ENCODE measurements at regions not wholly inside any gene's neighbourhood (a gene's known extent, or its start where the extent isn't known, plus 50 kb on each side); places are given as distances from the start of the nearest gene placed in this dataset.

DNA sequence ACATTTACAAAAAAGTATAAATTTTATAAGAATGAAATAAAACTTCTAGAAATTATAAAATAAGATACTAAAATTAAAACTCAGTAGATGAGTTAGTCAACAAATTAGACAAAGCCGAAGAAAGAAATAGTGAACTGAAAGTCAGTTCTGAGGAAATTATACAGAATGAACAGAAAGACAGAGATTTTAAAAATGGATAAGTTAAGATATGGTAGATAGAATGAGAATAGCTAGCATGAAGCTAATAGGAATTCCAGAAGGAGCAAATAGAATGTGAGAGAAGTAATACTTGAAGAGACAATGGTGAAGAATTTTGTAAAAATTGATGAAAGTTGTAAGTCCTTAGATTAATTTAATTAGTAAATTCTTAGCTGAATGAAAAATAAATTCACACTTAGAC lies 430.4 kb upstream of the RUNX1 start:
- Histone ChIP-seq H3K4me3 (ENCODE audit: low read length) (no peak overlapping the region), H3K9ac (ENCODE audit: low read length) (no peak overlapping the region), H3K27me3 (replicated peaks; ENCODE audit: control insufficient read depth, insufficient read depth, low read length) (no peaks in the 10 kb centered on the region), H3K4me1 (ENCODE audit: control insufficient read depth, insufficient read depth, low read length) (peaks cover 27% of the 10 kb centered on the region), H3K36me3 (ENCODE audit: control insufficient read depth, insufficient read depth, low read length, severe bottlenecking) (no peaks in the 10 kb centered on the region), H3K9me3 (ENCODE audit: control insufficient read depth, low read length) (peaks cover 6% of the 10 kb centered on the region)
- DNase-seq (ENCODE audit: low read depth): no peak

DNA sequence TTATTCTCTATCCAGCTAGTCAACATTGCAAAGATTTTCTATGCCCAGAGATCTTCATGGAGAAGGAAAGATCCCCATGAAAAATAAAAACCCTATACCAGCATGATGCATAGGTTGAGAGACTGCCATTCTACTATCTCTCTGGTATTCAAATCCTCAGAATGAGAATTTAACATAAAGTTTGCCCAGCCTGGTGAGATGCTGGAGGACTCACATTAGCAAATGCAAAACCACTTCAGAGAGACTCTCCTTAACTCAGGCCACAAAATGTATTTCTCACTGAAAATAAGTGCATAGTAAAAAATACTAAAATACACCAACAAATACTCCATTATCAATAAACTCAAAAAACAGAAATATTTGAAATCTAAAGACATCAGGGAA lies 430.0 kb upstream of the RUNX1 start:
- H3K9me3 ChIP-seq (ENCODE audit: control insufficient read depth, low read length): peaks cover 6% of the 10 kb centered on the region
- peaks cover 27% of the 10 kb centered on the region for H3K4me1 ChIP-seq (ENCODE audit: control insufficient read depth, insufficient read depth, low read length)
- no peak overlapping the region for H3K4me3 ChIP-seq (ENCODE audit: low read length)
- H3K36me3 ChIP-seq (ENCODE audit: control insufficient read depth, insufficient read depth, low read length, severe bottlenecking): no peaks in the 10 kb centered on the region
- H3K9ac ChIP-seq (ENCODE audit: low read length): no peak overlapping the region
- no peak for DNase-seq (ENCODE audit: low read depth)
- H3K27me3 ChIP-seq (replicated peaks; ENCODE audit: control insufficient read depth, insufficient read depth, low read length): no peaks in the 10 kb centered on the region

DNA sequence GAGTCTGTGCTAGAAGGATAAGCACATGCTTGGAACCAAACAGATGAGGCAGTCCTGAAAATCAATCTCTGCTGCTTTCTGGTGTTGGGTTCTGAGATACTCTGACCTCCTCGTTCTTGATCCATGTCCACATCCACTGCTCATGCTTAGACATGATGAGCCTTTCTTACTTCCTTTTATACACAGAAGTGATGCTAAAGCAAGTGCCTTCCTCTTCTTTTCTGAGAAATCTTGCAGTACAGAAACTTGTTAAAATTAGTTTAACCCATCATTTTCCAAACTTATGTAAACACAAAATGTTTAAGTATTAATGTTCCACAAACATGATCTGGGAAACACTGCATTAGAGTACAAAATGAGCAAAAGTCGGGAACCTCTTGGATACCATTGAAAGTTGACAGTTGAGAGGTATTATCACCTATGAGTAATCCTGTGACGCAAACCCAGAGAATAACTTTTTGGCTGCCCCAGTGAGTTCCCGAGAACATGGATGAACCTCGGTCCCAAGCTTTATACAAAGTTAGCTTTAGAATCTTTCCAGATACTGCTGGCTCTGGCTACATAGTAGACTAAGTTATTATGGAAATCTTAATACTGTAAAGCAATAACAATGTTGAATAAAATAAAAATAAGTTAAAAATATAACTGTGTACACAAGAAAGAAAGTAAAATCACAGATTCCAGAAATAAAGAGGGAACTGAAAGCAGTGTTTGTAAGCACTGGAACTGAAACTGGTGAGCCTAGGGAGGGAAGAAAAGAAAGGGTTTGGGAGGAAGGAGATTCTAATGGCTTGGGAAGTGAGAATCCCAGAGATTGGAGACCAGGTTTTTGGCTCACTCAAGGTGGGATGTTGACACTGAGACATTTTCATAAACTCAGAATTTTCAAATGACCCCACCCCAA lies 429.3 kb upstream of the RUNX1 start:
- peaks cover 27% of the 10 kb centered on the region for H3K4me1 ChIP-seq (ENCODE audit: control insufficient read depth, insufficient read depth, low read length)
- H3K36me3 ChIP-seq (ENCODE audit: control insufficient read depth, insufficient read depth, low read length, severe bottlenecking): no peaks in the 10 kb centered on the region

DNA sequence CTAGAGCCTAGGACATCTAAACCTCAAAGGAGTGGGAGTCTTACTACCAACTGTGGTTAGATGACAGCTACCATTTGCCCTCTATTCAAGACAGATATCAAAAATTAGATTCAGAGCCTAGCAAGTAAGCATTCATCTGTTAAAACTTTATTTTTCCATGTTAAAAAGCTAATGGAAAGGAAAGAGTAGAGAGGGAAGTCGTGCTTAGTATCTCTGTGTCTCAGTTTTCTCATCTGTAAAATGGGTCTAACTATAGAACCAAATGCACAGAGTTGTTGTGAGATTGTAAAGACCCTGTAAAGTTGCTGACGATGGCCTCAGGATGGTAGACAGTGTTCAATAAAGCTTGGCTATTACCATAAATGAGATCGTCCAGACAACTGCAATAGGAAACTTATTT lies 428.5 kb upstream of the RUNX1 start:
- Histone ChIP-seq H3K4me3 (ENCODE audit: low read length) (peak overlapping the region; percentile 5), H3K27me3 (replicated peaks; ENCODE audit: control insufficient read depth, insufficient read depth, low read length) (no peaks in the 10 kb centered on the region), H3K4me1 (ENCODE audit: control insufficient read depth, insufficient read depth, low read length) (peaks cover 27% of the 10 kb centered on the region), H3K36me3 (ENCODE audit: control insufficient read depth, insufficient read depth, low read length, severe bottlenecking) (no peaks in the 10 kb centered on the region), H3K9me3 (ENCODE audit: control insufficient read depth, low read length) (peaks cover 6% of the 10 kb centered on the region), H3K9ac (ENCODE audit: low read length) (no peak overlapping the region)
- DNase-seq (ENCODE audit: low read depth): no peak

More for the DNA sequence above, 429.3 kb upstream of the RUNX1 start:
- Histone ChIP-seq H3K9me3 (ENCODE audit: control insufficient read depth, low read length) (peaks cover 6% of the 10 kb centered on the region), H3K9ac (ENCODE audit: low read length) (no peak overlapping the region), H3K27me3 (replicated peaks; ENCODE audit: control insufficient read depth, insufficient read depth, low read length) (no peaks in the 10 kb centered on the region), H3K4me3 (ENCODE audit: low read length) (no peak overlapping the region)
- no peak for DNase-seq (ENCODE audit: low read depth)

DNA sequence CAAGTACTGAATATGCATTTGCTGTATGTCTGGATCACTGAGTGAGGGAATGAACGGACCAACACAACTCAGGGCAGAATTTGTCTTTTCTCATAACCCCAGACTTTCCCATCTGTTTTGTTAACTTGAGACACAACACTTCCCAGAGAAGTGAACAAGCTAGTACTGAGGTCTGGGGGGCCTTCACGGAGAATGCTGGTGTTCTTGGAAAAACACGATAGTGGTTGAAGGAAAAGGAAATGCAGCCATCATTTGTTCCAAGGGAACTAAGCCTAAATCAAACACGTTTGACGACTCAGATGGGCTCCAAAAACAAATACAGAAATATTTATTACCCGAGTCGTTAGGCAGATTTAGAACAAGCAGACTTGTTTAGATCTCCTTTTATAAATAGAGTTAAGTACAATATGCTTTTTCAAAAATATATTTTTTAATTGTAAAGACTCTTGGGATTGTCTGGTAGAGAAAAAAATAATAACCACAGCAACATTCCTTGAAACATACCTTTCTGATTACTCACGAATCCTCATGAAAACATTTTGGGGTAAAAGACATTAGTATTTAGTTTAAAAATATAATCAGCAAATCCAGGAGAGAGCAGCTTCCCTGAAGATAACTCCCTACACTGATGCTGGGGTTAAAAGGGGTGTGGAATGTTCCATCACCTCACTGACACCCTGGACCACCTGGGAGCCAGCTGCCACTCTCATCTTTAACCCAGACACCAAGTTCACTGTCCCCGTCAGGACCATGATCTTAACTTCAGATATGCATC lies 427.7 kb upstream of the RUNX1 start:
- Histone ChIP-seq H3K36me3 (ENCODE audit: control insufficient read depth, insufficient read depth, low read length, severe bottlenecking) (no peaks in the 10 kb centered on the region), H3K9ac (ENCODE audit: low read length) (peak overlapping the region; percentile 40), H3K9me3 (ENCODE audit: control insufficient read depth, low read length) (peaks cover 6% of the 10 kb centered on the region), H3K4me1 (ENCODE audit: control insufficient read depth, insufficient read depth, low read length) (peaks cover 27% of the 10 kb centered on the region), H3K27me3 (replicated peaks; ENCODE audit: control insufficient read depth, insufficient read depth, low read length) (no peaks in the 10 kb centered on the region), H3K4me3 (ENCODE audit: low read length) (peak overlapping the region; percentile 5)
- peak; percentile 67 for DNase-seq (ENCODE audit: low read depth)

DNA sequence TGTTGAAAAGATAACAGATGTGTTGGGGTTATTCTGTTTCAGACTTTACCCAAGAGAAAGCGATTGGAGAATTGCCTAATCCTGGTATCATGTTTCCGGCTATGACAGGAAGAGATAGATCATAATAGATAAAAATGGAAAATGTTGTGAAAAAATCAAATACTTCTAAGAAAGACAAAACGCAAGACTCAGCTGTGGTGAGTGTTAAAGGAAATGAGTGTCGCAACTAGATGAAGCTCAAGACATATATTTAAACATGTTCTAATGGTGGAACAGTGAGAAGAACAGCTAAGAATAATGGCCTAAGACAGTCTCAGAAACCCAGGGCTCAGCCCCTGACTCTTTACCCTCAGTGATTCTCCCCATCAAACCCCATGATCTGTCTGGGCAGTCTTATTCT lies 426.7 kb upstream of the RUNX1 start:
- H3K9me3 ChIP-seq (ENCODE audit: control insufficient read depth, low read length): peaks cover 6% of the 10 kb centered on the region
- H3K4me1 ChIP-seq (ENCODE audit: control insufficient read depth, insufficient read depth, low read length): peaks cover 31% of the 10 kb centered on the region
- H3K9ac ChIP-seq (ENCODE audit: low read length): peak overlapping the region; percentile 40
- DNase-seq (ENCODE audit: low read depth): peak; percentile 74
- no peak overlapping the region for H3K4me3 ChIP-seq (ENCODE audit: low read length)
- H3K27me3 ChIP-seq (replicated peaks; ENCODE audit: control insufficient read depth, insufficient read depth, low read length): no peaks in the 10 kb centered on the region
- H3K36me3 ChIP-seq (ENCODE audit: control insufficient read depth, insufficient read depth, low read length, severe bottlenecking): no peaks in the 10 kb centered on the region

DNA sequence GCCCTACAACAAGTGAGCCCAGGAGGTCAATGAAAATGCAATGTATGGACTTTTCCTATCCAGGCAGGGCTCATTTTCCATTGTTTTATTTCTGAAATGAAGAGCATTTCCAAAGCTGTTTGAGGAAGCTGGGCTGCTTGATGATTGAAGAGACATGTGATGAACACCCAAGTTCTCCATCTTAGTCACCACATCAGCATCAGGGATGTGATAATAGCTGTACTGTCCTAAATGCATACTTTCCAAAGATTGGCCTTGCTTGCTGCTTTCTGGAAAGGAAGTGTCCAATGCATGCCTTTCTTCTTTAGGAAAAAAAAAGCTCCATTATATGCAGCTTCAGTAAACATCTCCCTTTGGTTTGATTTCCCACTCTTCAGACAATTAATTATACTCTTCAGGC lies 425.9 kb upstream of the RUNX1 start:
- H3K36me3 ChIP-seq (ENCODE audit: control insufficient read depth, insufficient read depth, low read length, severe bottlenecking): no peaks in the 10 kb centered on the region
- no peaks in the 10 kb centered on the region for H3K27me3 ChIP-seq (replicated peaks; ENCODE audit: control insufficient read depth, insufficient read depth, low read length)
- peaks cover 6% of the 10 kb centered on the region for H3K9me3 ChIP-seq (ENCODE audit: control insufficient read depth, low read length)
- peak; percentile 8 for DNase-seq (ENCODE audit: low read depth)
- no peak overlapping the region for H3K9ac ChIP-seq (ENCODE audit: low read length)
- peaks cover 36% of the 10 kb centered on the region for H3K4me1 ChIP-seq (ENCODE audit: control insufficient read depth, insufficient read depth, low read length)
- no peak overlapping the region for H3K4me3 ChIP-seq (ENCODE audit: low read length)

DNA sequence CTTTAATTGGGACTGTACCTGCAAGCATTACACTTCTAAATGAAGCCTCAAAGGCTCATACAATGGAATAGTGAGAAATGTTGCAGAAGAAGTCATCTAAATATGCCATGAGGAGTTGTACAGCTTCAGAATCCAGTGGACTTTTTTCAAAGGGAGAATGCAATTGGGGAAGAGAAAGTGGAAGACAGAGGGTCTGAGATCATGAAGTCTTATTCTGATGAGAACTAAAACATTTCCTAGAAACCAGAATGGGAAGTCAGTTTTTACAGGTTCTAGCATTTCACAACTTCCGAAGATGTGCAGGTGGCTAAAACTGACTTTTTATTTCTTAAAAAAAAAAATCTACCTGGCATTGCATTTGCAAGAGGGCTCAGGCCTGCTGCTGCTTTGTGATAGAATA lies 424.4 kb upstream of the RUNX1 start:
- H3K4me3 ChIP-seq (ENCODE audit: low read length): no peak overlapping the region
- H3K9ac ChIP-seq (ENCODE audit: low read length): no peak overlapping the region
- H3K4me1 ChIP-seq (ENCODE audit: control insufficient read depth, insufficient read depth, low read length): peaks cover 40% of the 10 kb centered on the region
- H3K9me3 ChIP-seq (ENCODE audit: control insufficient read depth, low read length): no peaks in the 10 kb centered on the region
- no peaks in the 10 kb centered on the region for H3K27me3 ChIP-seq (replicated peaks; ENCODE audit: control insufficient read depth, insufficient read depth, low read length)
- no peak for DNase-seq (ENCODE audit: low read depth)
- no peaks in the 10 kb centered on the region for H3K36me3 ChIP-seq (ENCODE audit: control insufficient read depth, insufficient read depth, low read length, severe bottlenecking)

DNA sequence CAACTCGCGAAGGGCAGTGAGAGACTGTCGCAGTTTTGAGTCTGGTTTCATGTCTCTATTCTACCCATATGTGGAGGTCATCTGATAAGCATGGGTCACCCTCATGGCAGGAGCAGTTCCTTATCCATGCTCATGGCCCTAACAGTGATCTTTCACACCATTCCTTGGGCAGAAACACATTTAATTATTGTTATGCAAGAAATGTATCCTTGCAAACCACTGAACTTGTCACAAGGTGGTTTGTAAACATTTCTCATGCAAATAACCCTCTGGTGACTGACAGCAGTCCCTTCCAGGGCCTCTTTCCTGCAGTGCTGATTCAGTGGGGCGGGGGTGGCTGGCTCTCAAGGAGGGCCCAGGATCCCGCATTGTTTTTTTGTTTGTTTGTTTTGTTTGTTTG lies 421.4 kb upstream of the RUNX1 start:
- no peak for DNase-seq (ENCODE audit: low read depth)
- Histone ChIP-seq H3K4me3 (ENCODE audit: low read length) (no peak overlapping the region), H3K9me3 (ENCODE audit: control insufficient read depth, low read length) (no peaks in the 10 kb centered on the region), H3K36me3 (ENCODE audit: control insufficient read depth, insufficient read depth, low read length, severe bottlenecking) (no peaks in the 10 kb centered on the region), H3K9ac (ENCODE audit: low read length) (no peak overlapping the region), H3K4me1 (ENCODE audit: control insufficient read depth, insufficient read depth, low read length) (peaks cover 41% of the 10 kb centered on the region), H3K27me3 (replicated peaks; ENCODE audit: control insufficient read depth, insufficient read depth, low read length) (no peaks in the 10 kb centered on the region)

DNA sequence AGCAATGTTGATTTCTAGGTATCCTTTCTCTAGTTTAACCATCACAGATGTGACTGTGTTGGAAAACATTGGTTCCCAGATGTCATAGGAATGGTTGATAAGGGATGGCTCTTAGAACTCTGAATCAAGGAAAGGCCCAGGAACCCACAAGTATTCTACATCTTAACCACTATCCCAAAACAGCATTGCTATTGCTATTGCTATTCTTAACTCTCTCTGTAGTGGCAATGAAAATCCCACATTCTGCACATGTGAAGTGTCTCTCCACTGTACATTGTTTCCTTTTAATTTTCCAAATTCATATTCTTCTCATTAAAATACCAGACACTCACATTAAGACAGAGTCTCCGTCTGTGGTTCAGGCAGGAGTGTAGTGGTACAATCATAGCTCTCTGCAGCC lies 420.4 kb upstream of the RUNX1 start:
- Histone ChIP-seq H3K4me3 (ENCODE audit: low read length) (no peak overlapping the region), H3K9me3 (ENCODE audit: control insufficient read depth, low read length) (no peaks in the 10 kb centered on the region), H3K4me1 (ENCODE audit: control insufficient read depth, insufficient read depth, low read length) (peaks cover 37% of the 10 kb centered on the region), H3K9ac (ENCODE audit: low read length) (no peak overlapping the region), H3K36me3 (ENCODE audit: control insufficient read depth, insufficient read depth, low read length, severe bottlenecking) (no peaks in the 10 kb centered on the region), H3K27me3 (replicated peaks; ENCODE audit: control insufficient read depth, insufficient read depth, low read length) (no peaks in the 10 kb centered on the region)
- DNase-seq (ENCODE audit: low read depth): peak; percentile 3

DNA sequence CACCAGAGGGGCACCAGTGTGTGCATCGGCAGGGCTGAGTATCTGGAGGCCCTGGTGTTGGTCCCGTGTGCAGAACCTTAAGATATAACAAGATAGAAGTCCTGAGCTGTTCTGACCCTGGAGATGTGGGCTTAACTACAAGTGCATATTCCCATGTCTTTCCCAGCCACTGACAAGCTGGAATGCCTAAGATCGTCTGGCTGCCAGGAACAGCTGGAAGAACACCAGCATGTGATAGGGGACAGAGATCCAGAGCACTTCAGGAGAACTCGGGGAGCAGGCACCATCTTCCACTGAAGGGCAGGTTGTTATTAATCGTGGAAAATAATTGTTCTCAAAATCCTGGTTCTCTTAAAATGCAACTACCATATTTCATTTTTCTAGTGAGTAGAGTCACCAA lies 419.9 kb upstream of the RUNX1 start:
- no peaks in the 10 kb centered on the region for H3K36me3 ChIP-seq (ENCODE audit: control insufficient read depth, insufficient read depth, low read length, severe bottlenecking)
- H3K4me3 ChIP-seq (ENCODE audit: low read length): no peak overlapping the region
- H3K9me3 ChIP-seq (ENCODE audit: control insufficient read depth, low read length): no peaks in the 10 kb centered on the region
- H3K4me1 ChIP-seq (ENCODE audit: control insufficient read depth, insufficient read depth, low read length): peaks cover 37% of the 10 kb centered on the region
- no peak overlapping the region for H3K9ac ChIP-seq (ENCODE audit: low read length)
- no peaks in the 10 kb centered on the region for H3K27me3 ChIP-seq (replicated peaks; ENCODE audit: control insufficient read depth, insufficient read depth, low read length)
- DNase-seq (ENCODE audit: low read depth): peak; percentile 4
